Hepatocyte (in vitro differentiated cells): ENCODE measurements at regions not wholly inside any gene's neighbourhood (a gene's known extent, or its start where the extent isn't known, plus 50 kb on each side); places are given as distances from the start of the nearest gene placed in this dataset.

Experiments
- DNase-seq: peaks from one replicate; pipeline ENCODE4 v3.0.0-alpha.2; 2016; ENCODE audit warnings: low spot score
- H2AFZ ChIP-seq: fragments of 200-600 bp; sonication (generic); 2 replicates; pipeline ENCODE4 v1.6.0; 2016; ENCODE audit warnings: antibody characterized with exemption, mild to moderate bottlenecking
- H3K27ac ChIP-seq: fragments of 200-600 bp; sonication (generic); 2 replicates; pipeline ENCODE4 v1.5.1; 2016; ENCODE audit warnings: mild to moderate bottlenecking
- H3K27me3 ChIP-seq: fragments of 200-600 bp; sonication (generic); 2 replicates; pipeline ENCODE4 v1.6.1; 2016
- H3K36me3 ChIP-seq: fragments of 200-600 bp; sonication (generic); replicated peaks from 2 replicates; pipeline ENCODE4 v1.5.1; 2016; ENCODE audit warnings: low read depth; ENCODE audit not compliant: insufficient read depth
- H3K4me1 ChIP-seq: fragments of 200-600 bp; sonication (generic); 2 replicates; pipeline ENCODE4 v1.5.1; 2016; ENCODE audit warnings: mild to moderate bottlenecking, moderate library complexity; ENCODE audit not compliant: insufficient read depth
- H3K4me2 ChIP-seq: fragments of 200-600 bp; sonication (generic); 2 replicates; pipeline ENCODE4 v1.6.0; 2016
- H3K4me3 ChIP-seq: fragments of 200-600 bp; sonication (generic); 2 replicates; pipeline ENCODE4 v1.5.1; 2016; ENCODE audit warnings: mild to moderate bottlenecking
- H3K79me2 ChIP-seq: fragments of 200-600 bp; sonication (generic); 2 replicates; pipeline ENCODE4 v1.6.0; 2017; ENCODE audit warnings: mild to moderate bottlenecking
- H3K9me2 ChIP-seq: fragments of 200-600 bp; sonication (generic); replicated peaks from 2 replicates; pipeline ENCODE4 v1.6.0; 2017; ENCODE audit warnings: mild to moderate bottlenecking; ENCODE audit not compliant: insufficient read depth
- H3K9me3 ChIP-seq: fragments of 200-600 bp; sonication (generic); 2 replicates; pipeline ENCODE4 v1.5.1; 2016; ENCODE audit warnings: low read depth, mild to moderate bottlenecking
- H4K20me1 ChIP-seq: fragments of 200-600 bp; sonication (generic); 2 replicates; pipeline ENCODE4 v1.6.0; 2016; ENCODE audit warnings: mild to moderate bottlenecking; ENCODE audit not compliant: insufficient read depth, poor library complexity, severe bottlenecking
- EZH2 ChIP-seq: fragments of 200-600 bp; sonication (generic); IDR thresholded peaks from 2 replicates; pipeline ENCODE4 v1.6.1; 2016; ENCODE audit warnings: antibody characterized with exemption, mild to moderate bottlenecking, borderline replicate concordance
- EZH2phosphoT487 ChIP-seq: fragments of 200-600 bp; sonication (generic); IDR thresholded peaks from one replicate; pipeline ENCODE4 v1.6.1; 2018; ENCODE audit warnings: antibody characterized with exemption, mild to moderate bottlenecking, low read depth, moderate library complexity; ENCODE audit not compliant: unreplicated experiment, severe bottlenecking
- WGBS: methylation state at CpG from one replicate; pipeline ENCODE4 v1.1.6; 2016; ENCODE audit warnings: low lambda C conversion rate; ENCODE audit errors: missing lambda C conversion rate; 5-methylcytosine and 5-hydroxymethylcytosine counted together
- TF ChIP-seq, protein P1 (sequence below): fragments of 200-600 bp; sonication (generic); IDR thresholded peaks from 2 replicates; pipeline ENCODE4 v1.5.1; 2016; ENCODE audit warnings: antibody characterized with exemption, mild to moderate bottlenecking; ENCODE audit not compliant: poor library complexity

- 86% methylated on average over 5 of the region's 5 CpGs for WGBS
- Histone ChIP-seq H3K9me3 (no peaks in the 10 kb centered on the region), H3K4me1 (peaks cover 18% of the 10 kb centered on the region), H3K36me3 (no peaks in the 10 kb centered on the region), H2AFZ (no peak overlapping the region), H3K9me2 (no peaks in the 10 kb centered on the region), H3K4me3 (no peak overlapping the region), H3K27me3 (no peaks in the 10 kb centered on the region), H4K20me1 (no peaks in the 10 kb centered on the region), H3K4me2 (no peak overlapping the region), H3K79me2 (no peaks in the 10 kb centered on the region), H3K27ac (no peak overlapping the region)
- no peak for TF ChIP-seq EZH2phosphoT487
- TF ChIP-seq EZH2, result no peak
- TF ChIP-seq, protein P1, sequence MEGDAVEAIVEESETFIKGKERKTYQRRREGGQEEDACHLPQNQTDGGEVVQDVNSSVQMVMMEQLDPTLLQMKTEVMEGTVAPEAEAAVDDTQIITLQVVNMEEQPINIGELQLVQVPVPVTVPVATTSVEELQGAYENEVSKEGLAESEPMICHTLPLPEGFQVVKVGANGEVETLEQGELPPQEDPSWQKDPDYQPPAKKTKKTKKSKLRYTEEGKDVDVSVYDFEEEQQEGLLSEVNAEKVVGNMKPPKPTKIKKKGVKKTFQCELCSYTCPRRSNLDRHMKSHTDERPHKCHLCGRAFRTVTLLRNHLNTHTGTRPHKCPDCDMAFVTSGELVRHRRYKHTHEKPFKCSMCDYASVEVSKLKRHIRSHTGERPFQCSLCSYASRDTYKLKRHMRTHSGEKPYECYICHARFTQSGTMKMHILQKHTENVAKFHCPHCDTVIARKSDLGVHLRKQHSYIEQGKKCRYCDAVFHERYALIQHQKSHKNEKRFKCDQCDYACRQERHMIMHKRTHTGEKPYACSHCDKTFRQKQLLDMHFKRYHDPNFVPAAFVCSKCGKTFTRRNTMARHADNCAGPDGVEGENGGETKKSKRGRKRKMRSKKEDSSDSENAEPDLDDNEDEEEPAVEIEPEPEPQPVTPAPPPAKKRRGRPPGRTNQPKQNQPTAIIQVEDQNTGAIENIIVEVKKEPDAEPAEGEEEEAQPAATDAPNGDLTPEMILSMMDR, result no peak
- DNase-seq, result no peak
Measured at GRCh38 chr10:3542185-3542611, 242.8 kb downstream of the KLF6 start.

DNA sequence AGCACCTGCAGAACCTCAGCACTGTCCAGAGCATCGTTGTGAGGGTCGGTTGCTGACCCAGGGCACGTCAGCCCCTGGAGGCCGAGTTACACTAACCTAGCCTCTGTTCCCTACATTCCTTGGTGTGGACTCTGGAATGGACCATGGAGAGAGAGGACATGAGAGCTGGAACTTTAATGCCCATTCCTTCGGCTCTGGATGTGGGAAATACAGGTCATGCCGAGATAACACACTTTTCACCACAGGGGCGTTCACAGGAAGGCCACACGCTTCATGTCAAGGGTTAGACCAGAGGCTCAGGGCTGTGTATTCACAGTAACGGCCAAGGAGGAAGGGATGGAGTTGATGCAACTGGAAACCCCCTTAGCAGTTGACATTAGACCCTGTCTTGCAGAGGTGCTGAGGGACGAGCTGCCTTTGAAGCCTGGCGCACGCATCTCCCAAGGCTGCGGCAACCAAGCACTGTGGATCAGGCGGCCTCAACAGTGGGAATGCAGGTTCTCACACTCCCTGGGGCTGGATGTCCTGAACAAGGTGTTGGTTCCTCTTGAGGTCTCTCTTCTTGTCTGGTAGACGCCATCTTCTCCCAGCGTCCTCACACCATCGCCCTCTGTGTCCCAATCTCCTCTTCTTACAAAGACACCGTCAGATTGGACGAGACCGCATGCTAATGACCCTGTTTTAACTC lies 245.2 kb downstream of the KLF6 start:
- no peak overlapping the region for H2AFZ ChIP-seq
- H3K36me3 ChIP-seq, result no peaks in the 10 kb centered on the region
- no peak for TF ChIP-seq EZH2
- no peak for TF ChIP-seq EZH2phosphoT487
- TF ChIP-seq, protein P1, result no peak
- H3K4me1 ChIP-seq, result peaks cover 18% of the 10 kb centered on the region
- no peaks in the 10 kb centered on the region for H3K27me3 ChIP-seq
- H4K20me1 ChIP-seq, result no peaks in the 10 kb centered on the region
- no peaks in the 10 kb centered on the region for H3K79me2 ChIP-seq
- 97% methylated on average over 20 of the region's 20 CpGs for WGBS
- no peak overlapping the region for H3K4me3 ChIP-seq
- H3K9me2 ChIP-seq, result no peaks in the 10 kb centered on the region
- no peak for DNase-seq
- no peak overlapping the region for H3K4me2 ChIP-seq
- H3K27ac ChIP-seq, result peak overlapping the region; percentile 73
- no peaks in the 10 kb centered on the region for H3K9me3 ChIP-seq

DNA sequence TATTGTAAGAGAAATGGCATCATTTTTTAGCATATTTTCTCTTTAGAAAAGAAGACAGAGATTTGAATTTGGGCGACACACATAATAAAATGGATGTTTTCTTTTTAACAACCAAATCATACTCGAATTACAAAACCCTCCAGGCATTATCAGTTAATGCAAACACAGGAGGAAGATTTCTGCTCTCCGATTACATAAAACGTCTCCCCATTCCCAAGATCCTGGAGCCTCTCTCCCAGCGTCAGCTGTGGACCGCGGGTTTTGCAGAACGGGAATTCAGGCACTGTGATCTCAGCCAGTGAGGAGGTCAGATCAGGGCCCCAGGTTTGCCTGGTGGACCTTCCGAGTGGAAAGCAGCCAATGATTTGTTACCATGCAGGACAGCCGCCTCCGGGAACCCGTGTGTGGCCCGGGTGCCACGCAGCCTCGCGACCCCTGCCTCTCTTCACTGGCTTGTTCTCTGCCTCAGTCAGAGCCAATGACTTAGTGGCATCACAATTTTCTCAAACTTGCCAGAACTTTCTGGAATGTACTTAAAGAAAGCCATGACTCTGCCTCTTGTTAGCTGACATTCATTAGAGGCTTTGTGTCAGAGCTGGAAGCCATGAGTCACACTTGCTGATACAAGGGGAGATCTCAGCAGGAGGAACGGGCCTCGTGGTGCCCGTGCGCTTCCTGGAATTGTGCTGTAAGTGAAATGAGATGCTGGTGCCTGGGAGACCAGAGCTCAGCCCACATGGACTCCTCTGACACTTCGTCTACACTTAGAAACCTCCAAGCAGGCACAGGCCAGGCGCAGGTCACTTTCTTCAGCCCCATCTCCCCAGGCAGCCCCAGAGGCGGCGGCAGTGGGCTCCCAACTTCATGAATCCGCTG lies 246.1 kb downstream of the KLF6 start:
- no peaks in the 10 kb centered on the region for H4K20me1 ChIP-seq
- no peaks in the 10 kb centered on the region for H3K9me2 ChIP-seq
- H3K79me2 ChIP-seq, result no peaks in the 10 kb centered on the region
- DNase-seq, result peak; percentile 81
- no peak overlapping the region for H2AFZ ChIP-seq
- peaks cover 18% of the 10 kb centered on the region for H3K4me1 ChIP-seq
- peak overlapping the region; percentile 4 for H3K4me2 ChIP-seq
- H3K27ac ChIP-seq, result peak overlapping the region; percentile 73
- no peaks in the 10 kb centered on the region for H3K36me3 ChIP-seq
- H3K4me3 ChIP-seq, result no peak overlapping the region
- no peaks in the 10 kb centered on the region for H3K9me3 ChIP-seq
- no peaks in the 10 kb centered on the region for H3K27me3 ChIP-seq
- TF ChIP-seq, protein P1, result no peak
- no peak for TF ChIP-seq EZH2phosphoT487
- TF ChIP-seq EZH2, result no peak
- 60% methylated on average over 25 of the region's 25 CpGs for WGBS
